HG03280 (cell line): ENCODE measurements at regions not wholly inside any gene's neighbourhood (a gene's known extent, or its start where the extent isn't known, plus 50 kb on each side); places are given as distances from the start of the nearest gene placed in this dataset.

ENCODE experiments used
- ATAC-seq: cut with Tn5 transposase; IDR thresholded peaks from one replicate; pipeline ENCODE4 v1.9.1; 2021; ENCODE audit warnings: mild to moderate bottlenecking, moderate library complexity; ENCODE audit not compliant: unreplicated experiment

DNA sequence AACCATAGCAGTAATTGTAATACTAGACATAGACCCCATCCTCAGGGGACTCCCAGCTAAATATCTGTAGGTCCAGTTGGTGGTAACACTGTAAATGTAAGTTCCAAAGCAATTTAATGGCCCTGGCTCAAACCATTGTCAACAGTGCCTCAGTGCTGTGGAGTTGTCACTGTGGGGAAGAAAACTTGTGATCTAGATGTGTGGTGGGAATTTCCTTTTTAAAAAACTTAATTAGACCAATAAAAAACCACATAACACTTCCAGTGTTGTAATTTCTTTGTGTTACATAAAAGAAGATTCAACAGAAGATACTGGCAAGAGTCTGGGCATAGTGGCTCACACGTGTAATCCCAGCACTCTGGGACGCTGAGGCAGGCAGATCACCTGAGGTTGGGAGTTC is 138.6 kb upstream of the UMPS start:
- no peak for ATAC-seq

DNA sequence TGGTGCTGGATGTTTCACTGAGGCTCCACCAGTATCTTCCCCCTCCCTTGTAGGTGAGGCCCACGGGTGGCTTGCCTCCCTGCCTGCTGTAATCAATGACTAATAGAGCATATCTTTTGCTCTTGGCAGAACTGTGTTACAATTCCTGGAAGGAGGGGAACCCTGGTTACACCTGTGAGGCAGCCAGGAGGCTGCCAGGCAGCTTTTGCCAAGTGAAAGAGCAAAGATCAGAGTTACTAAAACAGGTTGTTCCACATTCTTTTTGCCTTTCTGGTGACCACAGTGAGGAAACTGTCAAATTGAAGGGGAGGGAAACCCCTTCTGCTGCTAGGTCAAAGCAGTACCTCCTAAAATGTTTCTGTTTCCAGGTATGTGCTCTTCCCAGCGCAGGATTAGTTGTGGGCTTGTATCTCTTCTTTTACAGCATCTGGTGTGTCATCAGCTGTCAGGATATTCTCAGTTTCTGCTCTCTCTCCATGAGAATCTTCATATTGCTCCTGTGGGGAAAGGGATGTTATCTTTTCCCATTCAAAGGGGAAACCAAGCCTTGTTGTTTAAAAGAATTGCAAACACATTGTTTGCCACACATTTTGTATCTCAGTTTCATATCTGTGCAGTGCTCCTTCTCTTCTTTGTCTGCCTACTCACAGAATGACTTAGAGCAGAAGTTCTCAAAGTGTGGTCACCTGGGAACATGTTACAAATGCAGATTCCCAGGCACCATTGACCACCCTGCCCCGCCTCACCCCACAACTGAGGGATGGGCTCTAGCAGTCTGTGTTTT is 137.4 kb upstream of the UMPS start:
- peak; percentile 63 for ATAC-seq

DNA sequence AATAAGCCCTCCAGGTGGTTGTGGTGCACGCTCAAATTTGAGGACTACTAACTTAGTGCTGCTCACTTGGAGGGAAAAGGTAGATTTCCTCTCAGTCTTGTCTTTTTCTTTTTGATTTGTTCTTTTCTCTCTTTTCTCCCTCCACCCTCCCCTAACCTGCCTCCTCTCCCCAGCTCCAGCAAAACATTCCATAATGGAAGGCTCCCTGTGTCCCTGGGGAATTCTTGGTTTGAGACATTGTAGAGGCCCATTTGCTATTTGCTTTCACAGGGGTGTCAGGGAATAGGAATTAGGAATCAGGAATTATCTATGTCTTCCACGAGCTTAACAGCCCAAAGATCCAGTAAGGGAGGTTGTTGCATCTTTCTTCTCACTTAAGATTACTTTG is 136.8 kb upstream of the UMPS start:
- ATAC-seq: no peak

DNA sequence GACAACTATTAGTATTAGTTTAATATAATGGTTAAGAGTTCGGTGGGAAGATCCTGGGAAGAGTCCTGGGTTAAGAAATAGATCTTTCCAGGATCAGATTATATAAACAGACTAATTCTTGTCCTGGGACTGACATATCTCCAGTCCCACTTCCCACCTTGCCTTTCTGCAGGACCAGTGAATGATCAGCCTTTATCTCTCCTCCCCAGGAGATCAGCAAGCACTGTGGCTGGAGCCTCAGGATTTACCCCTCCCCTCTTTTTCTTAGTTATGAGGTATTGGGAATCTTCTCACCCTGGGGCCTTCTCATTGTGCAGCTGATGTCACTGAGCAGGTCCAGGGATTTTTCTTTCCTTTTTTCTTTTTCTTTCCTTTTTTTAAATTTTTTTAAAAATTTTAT is 135.7 kb upstream of the UMPS start:
- ATAC-seq: no peak

DNA sequence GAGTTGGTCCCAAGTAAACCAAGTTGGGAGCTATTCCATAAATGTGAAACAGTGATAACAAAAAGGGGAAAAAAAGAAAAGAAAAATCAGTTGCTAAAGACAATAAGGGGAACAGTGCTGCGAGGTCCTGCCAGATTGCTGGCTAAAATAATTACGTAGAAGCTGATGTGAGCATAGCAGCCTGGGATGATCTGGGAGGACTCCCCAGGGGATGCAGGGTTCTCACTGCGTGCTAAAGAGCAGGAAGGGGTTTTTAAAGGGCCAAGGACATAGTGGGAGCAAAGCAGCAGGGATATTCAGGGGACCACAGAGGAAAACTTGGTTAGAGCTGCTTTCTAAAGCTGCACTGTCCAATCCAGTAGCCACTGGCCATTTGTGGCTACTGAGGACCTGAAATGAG is 133.0 kb upstream of the UMPS start:
- ATAC-seq: no peak

DNA sequence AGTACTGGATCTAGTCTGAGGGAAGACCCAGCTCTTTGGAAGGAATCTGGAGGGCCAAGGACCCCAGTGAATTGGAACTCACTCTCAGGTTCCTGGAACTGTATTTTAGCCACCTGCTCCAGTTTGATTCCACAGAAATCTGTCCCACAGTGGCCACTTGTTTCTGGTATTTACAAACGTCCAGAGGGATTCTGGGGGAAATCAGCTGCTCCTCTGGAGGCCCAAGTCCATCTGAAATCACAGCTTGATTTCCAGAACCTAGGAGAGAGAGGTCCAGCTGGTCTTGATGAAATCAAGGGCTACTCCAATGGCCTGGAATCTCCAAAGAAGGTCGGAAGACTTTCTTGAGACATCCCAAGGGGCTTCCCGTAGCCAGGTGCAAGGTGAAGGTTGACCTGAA is 132.3 kb upstream of the UMPS start:
- ATAC-seq: no peak

DNA sequence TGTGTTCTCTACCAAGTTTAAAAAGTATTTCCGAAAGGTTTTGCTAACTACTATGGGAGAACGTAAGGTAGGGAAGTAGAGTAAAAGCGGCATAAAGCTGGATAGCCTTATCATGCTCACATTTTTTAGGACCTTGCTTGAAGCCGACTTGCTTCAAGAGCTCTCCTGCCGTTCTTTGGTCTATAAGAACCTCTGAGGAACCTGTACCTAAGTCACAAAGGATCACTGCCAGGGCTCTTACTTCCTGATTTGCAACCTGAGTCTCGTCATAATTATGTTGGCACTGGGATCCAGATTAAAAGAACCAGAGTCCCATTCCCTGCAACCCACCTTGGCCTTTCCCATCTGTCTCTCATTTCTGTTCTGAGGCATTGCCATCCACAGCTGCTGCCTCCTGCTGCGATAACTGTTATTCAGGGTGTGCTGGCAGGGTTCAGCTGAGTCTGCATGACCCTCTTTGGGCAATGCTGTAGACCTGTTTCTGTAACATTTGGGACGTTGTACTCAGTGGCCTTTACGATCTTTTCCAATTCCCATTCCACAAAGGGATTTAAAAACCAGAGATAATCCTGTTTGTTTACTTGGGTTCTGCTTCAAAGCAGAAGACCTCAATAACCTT is 131.0 kb upstream of the UMPS start:
- no peak for ATAC-seq

DNA sequence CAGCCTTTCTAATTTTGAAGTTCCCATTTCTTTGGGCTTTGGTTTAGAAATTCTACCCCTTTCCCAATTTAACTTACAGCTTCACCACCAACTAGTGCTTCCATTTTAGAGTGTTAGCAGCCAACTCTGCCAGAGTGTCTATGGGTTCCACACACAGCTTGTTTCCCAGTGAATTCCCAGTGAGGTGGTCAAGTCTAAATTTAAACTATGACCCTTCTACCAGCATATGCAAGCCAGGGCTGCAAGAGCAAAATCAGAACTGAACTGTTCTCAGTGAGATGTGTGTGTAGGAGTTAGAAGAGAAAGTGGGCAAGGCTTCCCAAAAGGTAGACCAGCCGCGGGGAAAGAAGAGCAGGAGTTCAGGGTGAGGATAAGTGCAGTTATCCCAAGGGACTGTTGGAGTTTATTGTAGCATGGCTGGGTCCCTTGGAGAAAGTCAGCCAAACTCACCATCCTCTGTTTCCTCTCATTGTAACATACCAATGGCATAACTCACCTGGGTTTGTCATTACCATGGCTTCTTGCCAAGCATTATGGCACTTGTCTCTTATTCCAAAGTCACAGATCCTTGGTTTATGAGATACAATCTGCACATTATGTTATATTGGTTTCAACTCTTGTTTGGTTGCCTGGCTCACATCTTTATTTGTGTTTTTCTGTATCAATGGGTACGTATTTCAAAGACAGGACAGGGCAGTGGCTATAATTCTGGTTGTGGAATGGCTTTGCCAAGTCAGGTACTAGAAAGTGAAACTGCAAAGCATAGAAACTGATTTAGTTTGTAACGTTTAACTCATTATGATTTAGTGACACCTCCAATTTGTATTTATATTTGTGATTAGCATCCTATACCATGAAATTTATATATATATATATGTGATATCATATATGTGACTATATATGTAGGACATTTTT is 130.2 kb upstream of the UMPS start:
- ATAC-seq: no peak

DNA sequence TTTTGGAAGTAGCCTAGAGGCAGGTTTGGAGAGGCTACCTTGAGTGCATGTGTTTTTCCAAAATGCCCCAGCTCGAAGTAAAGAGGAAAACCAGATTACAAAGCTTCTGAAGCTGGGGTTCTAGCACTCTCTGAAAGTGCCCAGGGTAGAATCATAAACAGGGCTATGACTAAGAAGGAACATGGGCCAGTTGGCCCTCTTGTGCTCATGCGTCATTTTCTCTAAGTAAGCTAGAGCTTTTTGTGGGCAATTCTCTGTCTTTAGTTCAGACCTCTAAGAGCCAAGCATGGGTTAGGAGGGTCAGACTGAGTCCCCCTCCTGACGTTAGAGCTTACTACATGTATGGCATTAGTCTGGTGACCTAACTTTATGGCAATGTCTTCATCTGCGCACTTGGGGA is 129.5 kb upstream of the UMPS start:
- no peak for ATAC-seq

DNA sequence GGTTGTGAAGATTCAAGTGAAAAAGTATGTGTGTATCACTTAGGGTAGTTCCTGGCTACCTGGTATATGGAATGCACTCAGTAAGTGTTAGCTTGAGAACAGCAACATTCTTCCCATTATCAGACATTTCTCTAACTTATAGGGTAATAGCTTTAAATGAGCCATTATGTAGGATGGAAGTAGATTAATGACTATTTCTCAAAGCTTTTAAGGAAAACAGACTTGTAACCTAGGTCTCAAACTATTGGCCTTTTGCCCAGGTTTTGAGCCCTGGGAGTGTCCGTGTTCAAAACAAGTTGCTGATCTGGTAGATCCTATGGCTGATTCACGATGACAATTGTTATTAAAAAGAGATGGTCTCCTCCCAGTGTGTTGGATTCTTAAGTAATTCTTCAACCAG is 129.1 kb upstream of the UMPS start:
- ATAC-seq: no peak

DNA sequence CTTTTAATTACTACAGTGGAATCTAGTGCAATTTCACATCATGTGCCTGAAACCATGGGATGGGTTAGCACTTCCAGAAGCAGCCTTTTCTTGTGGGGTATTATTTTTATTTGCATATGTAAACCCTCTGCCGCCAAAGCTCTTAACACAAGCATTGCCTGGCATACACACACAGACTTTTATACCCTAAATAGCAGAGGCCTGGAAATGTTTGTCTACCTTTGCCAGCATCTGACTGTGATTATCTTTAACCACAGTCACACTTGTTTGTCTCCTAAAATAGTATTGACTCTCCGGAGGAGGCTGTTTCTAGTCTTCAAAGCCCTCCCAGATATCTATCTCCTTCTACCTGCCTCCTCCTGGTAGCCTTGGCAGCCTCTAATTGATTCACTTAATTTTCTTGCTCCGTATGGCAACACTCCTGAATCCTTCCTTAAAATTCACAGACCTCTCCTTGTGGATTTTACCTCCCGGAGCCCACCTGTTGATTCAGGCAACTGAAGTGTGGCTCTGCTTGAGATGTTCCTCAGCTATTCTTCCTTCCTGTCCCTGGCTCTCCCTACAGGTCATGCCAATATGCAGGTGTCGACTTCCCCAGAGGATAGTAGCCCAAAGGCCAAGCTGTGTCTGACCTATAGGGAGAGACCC is 127.1 kb upstream of the UMPS start:
- no peak for ATAC-seq

DNA sequence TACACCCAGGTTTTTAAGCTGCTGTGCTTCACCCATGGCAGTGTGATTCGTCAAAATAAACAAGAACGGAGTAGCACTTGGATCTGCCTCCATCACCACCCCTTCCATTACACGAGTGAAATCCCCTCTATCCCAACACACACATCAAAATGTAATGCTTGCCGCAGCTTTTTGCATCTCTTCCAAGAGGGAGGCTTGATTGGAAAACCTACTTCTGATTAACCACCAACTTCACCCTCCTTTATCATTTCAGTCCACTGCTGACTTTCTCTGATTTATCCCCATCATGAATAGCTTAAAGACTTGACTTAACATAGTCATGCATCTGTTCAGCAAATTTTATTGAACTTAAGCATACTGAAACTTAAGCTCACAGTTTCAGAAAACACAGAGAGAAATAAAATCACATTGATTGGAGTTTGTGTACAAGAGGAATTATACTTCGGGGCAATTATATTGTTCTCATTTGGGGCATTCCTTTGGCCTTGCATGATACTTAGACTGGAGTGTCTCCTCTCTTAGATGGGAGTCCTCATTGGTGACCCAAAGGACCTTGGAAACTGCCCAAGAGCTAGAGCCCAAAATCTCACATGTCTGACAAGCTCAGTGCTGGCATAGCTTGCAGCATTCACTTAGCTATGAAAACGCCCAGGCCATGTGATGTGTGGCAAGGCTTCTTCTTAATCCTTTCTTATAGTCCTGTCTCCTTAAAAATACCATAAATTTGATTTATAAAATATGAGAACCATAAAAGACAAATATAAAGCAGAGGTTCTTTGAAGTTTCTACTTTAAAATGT is 124.3 kb upstream of the UMPS start:
- ATAC-seq: no peak

DNA sequence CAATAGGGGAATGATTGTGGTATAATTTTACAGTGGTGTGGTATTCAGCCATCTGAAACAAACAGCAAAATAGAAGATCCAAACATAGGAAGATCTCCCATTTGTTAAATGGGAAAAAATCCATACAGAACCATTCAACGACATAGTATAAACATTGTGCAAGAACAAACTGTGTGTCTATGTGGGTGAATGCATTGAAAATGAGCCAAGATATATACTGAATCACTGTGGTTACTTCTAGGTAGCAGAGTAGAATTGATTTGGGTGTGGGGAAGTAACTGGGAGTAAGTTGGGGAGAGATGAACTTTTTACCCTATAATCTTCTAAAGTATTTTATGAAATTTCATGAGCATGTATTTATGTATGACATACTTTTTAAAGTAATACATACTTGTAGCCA is 123.1 kb upstream of the UMPS start:
- no peak for ATAC-seq

DNA sequence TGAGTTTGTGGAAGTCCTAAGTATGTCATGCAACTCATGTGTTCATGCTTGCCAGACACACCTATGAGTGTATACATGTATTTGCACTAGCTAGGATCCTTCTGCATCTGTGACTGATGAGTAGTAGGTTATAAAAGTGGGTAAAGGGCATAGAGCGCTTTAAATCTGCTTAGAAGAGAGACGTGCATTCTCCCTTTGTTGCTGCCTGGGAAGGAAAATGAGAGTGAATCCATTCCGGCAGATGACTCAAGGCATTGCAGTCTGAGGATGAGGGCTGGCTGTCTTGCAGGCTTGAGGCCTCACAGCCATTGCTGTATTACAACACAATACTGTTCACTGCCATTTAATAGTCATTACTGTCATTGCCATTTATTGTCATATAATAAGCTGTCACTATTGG is 120.8 kb upstream of the UMPS start:
- no peak for ATAC-seq

DNA sequence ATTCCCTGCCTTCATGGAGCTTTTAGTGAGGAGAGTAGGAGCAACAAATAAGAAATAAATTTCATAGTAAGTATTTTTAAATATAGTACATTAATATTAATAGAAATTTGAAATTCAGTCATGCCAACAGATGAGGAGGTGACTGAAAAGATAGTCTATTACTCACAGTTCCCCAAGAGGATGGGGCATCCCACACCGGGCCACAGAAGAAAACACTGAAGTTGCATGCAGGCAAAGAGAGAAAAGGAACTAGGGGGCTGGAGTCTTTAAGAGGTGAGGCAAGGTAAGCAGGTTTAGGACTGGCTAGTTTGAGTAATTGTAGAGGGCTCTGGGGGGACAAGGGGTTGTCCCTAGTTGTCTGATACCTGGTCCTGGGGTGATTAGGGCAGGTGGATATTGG is 120.1 kb upstream of the UMPS start:
- no peak for ATAC-seq

DNA sequence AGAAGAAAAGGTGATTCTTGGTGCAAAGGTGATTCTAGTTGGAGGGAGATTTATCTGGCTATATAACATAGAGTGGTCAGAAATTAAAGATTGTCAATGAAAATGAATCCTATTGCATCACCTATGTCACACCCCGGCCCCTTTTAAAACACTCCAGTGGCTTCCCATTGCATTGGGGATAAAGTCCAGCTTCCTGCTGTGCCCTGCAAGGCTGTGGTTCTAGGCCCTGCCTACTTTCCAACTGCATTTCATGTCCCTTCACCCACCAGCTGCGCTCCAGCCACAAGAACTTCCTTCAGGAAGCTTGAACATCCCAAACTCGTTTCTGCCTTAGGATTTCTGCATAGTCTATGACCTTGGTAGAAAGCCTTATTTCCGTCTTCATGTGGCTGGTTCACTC is 118.7 kb upstream of the UMPS start:
- ATAC-seq: no peak

DNA sequence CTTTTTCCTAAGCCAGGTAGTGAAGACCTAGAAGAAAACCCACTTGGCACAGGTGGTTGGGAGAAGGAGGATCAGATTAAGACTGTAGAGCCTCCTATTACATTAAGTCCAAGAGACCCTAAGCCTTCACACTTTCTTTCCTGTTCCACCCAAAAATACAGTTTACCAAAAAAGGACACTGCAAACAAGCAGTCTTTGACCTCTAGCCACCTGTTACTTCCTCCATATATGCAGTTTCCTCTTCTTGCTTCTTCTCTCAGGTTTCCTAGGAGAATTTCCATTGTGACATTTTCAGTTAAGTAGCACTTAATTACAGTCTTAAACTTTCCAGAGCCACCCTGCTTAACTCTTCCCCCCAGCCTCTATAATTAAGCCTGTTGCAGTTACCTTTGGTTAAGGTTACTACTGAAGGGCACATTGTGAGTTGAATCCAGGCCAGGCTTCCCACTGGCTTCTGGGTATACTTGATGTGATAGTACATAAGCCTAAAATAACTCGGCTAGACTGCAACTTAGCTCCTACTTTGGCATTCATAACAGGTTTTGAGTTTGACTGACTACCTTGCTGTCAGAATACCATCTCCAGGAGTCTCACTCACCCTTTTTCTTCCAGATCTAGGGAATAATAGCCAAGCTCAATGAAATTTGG is 114.2 kb upstream of the UMPS start:
- ATAC-seq: no peak

DNA sequence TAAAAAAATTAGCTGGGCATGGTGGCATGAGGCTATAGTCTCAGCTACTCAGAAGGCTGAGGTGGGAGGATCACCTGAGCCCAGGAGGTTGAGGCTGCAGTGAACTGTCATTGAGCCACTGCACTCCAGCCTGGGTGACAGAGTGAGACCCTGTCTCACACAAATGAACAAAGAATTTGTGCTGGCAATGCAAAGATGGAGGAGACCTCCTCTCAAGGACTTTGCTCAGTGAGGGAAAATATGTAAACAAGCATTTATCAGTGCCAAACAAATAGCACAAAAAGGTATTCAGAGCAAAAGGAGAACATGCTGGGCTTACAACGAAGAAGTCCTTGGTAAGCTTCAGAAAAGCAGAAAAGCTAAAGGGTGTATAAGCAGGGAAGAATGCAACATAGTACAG is 113.1 kb upstream of the UMPS start:
- no peak for ATAC-seq

DNA sequence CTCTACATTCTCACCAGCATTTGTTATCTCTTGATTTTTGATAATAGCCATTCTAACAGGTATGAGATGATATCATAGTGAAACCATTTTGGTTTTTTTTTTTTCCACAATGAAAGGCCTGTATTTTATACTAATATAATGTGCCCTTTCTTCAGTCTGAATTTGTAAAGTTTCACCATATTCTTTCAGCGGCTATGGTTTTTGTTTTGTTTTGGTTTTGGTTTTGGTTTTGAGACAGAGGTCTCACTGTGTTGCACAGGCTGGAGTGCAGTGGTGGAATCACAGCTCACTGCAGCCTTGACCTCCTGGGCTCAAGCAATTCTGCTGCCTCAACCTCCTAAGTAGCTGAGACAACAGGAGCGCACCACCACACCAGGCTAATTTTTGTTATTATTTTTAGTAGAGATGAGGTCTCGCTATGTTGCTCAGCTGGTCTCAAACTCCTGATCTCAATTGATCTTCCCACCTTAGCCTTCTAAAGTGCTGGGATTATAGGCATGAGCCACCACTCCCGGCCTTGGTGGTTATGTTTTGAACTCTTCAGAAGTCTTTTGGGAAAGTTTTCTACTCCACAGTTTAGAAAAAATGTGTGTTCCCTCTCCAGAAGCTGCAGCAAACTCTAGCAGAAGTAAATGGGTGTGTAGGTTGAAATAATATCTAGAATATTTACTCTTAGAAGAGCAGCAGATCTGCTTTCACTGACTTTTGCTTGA is 110.2 kb upstream of the UMPS start:
- peak; percentile 43 for ATAC-seq
